KOPT-K1 (cell line): ENCODE measurements at regions not wholly inside any gene's neighbourhood (a gene's known extent, or its start where the extent isn't known, plus 50 kb on each side); places are given as distances from the start of the nearest gene placed in this dataset.
"Not testable (repeated sequence)": the region's sequence is repeated elsewhere in the genome, so short reads cannot be mapped to it uniquely, and the experiment has no call there.

Source experiments
- H3K27ac ChIP-seq: fragments of 200-600 bp; sonication (generic); 2 replicates; pipeline ENCODE4 v1.5.1; 2016; ENCODE audit warnings: antibody characterized with exemption, mild to moderate bottlenecking, low read depth, low read length; ENCODE audit not compliant: poor library complexity, severe bottlenecking
- H3K36me3 ChIP-seq: fragments of 200-600 bp; sonication (generic); 2 replicates; pipeline ENCODE4 v1.5.1; 2017; ENCODE audit warnings: antibody characterized with exemption, mild to moderate bottlenecking, low read length, moderate library complexity; ENCODE audit not compliant: insufficient read depth
- H3K9me3 ChIP-seq: fragments of 200-600 bp; sonication (generic); 2 replicates; pipeline ENCODE4 v1.5.1; 2017; ENCODE audit warnings: antibody characterized with exemption, low read length, mild to moderate bottlenecking; ENCODE audit not compliant: insufficient read depth, poor library complexity, severe bottlenecking

DNA sequence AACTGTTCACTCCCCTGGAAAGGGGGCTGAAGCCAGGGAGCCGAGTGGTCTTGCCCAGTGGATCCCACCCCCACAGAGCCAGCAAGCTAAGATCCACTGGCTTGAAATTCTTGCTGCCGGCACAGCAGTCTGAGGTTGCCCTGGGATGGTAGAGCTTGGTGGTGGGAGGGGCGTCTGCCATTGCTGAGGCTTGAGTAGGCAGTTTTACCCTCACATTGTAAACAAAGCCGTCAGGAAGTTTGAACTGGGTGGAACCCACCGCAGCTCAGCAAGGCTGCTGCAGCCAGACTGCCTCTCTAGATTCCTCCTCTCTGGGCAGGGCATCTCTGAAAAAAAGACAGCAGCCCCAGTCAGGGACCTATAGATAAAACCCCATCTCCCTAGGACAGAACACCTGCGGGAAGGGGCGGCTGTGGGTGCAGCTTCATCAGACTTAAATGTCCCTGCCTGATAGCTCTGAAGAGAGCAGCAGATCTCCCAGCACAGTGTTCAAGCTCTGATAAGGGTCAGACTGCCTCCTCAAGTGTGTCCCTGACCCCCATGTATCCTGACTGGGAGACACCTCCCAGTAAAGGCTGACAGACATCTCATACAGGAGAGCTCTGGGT is 140.0 kb upstream of the C1GALT1 start:
- H3K9me3 ChIP-seq, H3K36me3 ChIP-seq, H3K27ac ChIP-seq: not testable (repeated sequence)

- Histone ChIP-seq H3K36me3 (no peaks in the 10 kb centered on the region), H3K27ac (no peak overlapping the region), H3K9me3 (peaks cover 5% of the 10 kb centered on the region)
Observed at GRCh38 chr7:7044806-7045205, 137.5 kb upstream of the C1GALT1 start.

- Histone ChIP-seq H3K9me3 (no peaks in the 10 kb centered on the region), H3K36me3 (no peaks in the 10 kb centered on the region), H3K27ac (no peak overlapping the region)
Observed at GRCh38 chr7:7048213-7048612, 134.1 kb upstream of the C1GALT1 start.

DNA sequence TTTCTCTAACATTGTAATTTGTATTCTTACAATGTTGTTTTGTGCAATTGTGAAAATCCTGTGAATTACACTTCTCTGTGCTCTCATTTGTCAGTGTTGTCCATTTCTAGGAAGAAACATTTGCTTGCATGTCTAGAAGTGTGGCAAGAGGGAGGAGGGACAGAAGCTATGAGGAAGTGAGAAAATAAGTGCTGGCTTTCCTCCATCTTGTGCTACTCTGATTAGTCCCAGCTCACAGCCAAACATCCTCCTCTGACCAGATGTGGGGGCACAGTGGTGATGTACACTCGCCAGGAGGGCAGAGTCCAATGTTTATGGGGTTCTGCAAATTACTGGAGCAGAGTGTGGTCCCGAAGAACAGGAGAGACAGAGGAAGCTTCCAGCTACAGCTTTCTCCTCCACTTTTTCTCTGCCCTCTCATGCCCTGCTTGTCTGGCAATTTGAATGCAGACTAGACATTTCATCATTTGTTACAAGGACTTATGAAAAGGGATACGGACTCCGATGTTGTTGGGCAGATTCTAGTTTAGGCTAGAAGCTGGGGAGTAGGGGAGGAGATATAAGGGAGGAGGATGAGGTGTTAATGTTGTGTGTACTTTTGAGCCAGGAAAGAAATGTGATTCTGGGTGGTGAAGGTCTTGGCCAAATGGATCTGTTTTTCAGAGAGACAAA is 131.0 kb upstream of the C1GALT1 start:
- no peaks in the 10 kb centered on the region for H3K36me3 ChIP-seq
- no peak overlapping the region for H3K27ac ChIP-seq
- H3K9me3 ChIP-seq = no peaks in the 10 kb centered on the region

DNA sequence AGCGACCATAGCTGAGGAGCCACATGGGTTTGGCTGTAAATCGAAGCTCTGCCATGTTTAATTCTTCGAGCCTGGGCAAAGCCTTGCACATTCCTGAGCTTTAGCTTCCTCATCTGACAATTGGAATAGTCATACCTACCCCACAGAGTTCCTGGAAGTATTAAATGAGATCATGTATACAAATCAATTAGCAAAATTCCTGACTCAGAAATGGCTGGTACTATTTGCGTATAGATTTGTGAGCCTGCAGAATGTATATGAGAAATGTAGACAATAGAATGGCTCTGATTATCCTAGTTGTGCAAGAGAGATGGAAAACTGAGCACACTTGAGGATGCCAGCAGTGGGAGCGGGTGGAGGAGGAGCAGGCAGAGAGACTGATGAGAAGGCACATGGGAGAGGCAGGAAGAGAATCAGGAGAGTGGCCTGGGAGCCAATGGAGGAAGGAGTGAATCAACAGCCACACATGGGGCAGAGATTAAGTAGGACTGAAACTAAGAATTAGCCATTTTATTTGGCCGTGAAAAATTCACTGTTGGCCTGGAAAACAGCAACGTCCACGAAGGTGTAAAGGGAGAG is 128.0 kb upstream of the C1GALT1 start:
- H3K9me3 ChIP-seq = no peaks in the 10 kb centered on the region

DNA sequence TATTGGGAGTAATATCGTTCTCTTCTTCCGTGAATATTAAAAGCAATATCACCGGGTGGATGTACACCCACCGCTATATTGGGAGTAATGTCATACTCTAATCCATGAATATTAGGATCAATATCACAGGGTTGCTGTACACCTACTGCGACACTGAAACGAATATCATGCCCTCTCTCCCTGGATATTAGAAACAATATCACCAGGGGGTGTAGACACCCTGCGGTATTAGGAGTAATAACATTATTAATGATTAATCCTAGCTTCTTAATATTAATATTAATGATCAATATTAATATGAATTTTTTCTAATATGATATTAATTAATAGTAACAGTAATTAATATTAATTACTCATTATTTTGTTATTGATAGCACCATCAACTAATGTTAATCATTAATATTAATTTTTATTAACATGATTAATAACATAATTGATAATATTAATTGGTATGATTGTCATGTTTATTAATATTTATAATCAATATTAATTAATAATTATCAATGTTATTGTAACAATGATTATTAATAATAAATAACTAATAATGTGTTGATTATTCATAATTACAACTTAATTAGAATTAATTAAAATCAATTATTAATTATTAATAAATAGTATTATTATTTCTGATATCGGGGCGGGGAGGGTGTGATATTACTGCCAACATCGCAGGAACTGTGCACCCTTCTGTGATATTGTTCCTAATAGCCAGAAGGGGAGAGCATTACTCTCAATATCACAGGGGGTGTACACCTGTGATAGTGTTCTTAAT is 121.3 kb upstream of the C1GALT1 start:
- Histone ChIP-seq H3K36me3 (no peaks in the 10 kb centered on the region), H3K27ac (no peak overlapping the region), H3K9me3 (peaks cover 9% of the 10 kb centered on the region)

More for the DNA sequence above, 128.0 kb upstream of the C1GALT1 start:
- Histone ChIP-seq H3K36me3 (no peaks in the 10 kb centered on the region), H3K27ac (no peak overlapping the region)

GRCh38 chr7:7077945-7078344 is 104.4 kb upstream of the C1GALT1 start:
- H3K9me3 ChIP-seq = peaks cover 17% of the 10 kb centered on the region
- no peak overlapping the region for H3K27ac ChIP-seq
- H3K36me3 ChIP-seq = no peaks in the 10 kb centered on the region

GRCh38 chr7:7080802-7081201 is 101.5 kb upstream of the C1GALT1 start:
- no peak overlapping the region for H3K27ac ChIP-seq
- no peaks in the 10 kb centered on the region for H3K36me3 ChIP-seq
- no peaks in the 10 kb centered on the region for H3K9me3 ChIP-seq

GRCh38 chr7:7090460-7090859 is 91.9 kb upstream of the C1GALT1 start:
- no peaks in the 10 kb centered on the region for H3K36me3 ChIP-seq
- H3K27ac ChIP-seq = no peak overlapping the region
- H3K9me3 ChIP-seq = peaks cover 14% of the 10 kb centered on the region

- H3K27ac ChIP-seq = no peak overlapping the region
- no peaks in the 10 kb centered on the region for H3K36me3 ChIP-seq
- H3K9me3 ChIP-seq = no peaks in the 10 kb centered on the region
Observed at GRCh38 chr7:7098280-7098818, 84.0 kb upstream of the C1GALT1 start.

DNA sequence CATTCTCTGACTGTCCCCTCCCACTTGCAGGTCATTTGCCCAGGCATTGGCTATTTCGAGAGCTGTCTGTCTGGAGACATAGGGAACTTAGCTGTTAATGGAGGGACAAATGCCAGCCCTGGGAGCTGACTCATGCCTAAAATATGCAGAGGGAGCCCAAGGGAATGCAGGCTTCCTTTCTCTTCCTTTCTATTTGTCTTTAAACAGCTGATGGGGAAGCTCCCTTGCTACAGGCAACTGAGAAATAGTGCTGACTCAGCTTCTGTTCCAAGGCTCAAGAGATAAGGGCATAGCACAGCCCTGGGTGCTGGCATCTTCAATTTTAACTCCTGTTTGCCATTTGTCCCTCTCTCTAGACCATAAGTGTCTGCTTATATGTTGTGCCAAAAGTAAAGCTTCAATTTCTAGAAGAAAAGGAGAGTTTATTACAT is 82.7 kb upstream of the C1GALT1 start:
- Histone ChIP-seq H3K9me3 (no peaks in the 10 kb centered on the region), H3K27ac (no peak overlapping the region)

DNA sequence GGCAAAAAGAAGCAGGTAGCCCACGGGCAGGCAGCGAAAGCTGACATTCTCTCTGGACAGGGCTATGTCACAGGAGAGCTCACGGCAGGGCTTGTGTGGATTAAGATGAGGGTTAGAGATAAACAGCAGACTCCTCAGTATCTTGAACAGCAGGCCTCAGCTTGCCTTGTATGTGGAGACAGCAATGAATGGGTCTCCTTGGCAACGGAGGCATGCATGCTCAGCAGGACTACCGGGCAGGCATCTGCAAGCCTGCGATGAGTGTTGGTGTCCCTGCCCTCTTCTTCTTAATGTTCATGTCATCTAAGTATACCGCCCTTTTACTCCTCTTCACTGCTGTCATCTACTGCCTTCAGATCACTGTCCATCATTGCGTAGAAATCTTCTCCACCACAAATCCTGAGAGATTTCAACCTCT is 81.9 kb upstream of the C1GALT1 start:
- Histone ChIP-seq H3K36me3 (no peaks in the 10 kb centered on the region), H3K27ac (no peak overlapping the region), H3K9me3 (no peaks in the 10 kb centered on the region)

More for the DNA sequence above, 82.7 kb upstream of the C1GALT1 start:
- no peaks in the 10 kb centered on the region for H3K36me3 ChIP-seq

- Histone ChIP-seq H3K27ac (no peak overlapping the region), H3K9me3 (peaks cover 3% of the 10 kb centered on the region), H3K36me3 (no peaks in the 10 kb centered on the region)
Observed at GRCh38 chr7:7102906-7103305, 79.4 kb upstream of the C1GALT1 start.

DNA sequence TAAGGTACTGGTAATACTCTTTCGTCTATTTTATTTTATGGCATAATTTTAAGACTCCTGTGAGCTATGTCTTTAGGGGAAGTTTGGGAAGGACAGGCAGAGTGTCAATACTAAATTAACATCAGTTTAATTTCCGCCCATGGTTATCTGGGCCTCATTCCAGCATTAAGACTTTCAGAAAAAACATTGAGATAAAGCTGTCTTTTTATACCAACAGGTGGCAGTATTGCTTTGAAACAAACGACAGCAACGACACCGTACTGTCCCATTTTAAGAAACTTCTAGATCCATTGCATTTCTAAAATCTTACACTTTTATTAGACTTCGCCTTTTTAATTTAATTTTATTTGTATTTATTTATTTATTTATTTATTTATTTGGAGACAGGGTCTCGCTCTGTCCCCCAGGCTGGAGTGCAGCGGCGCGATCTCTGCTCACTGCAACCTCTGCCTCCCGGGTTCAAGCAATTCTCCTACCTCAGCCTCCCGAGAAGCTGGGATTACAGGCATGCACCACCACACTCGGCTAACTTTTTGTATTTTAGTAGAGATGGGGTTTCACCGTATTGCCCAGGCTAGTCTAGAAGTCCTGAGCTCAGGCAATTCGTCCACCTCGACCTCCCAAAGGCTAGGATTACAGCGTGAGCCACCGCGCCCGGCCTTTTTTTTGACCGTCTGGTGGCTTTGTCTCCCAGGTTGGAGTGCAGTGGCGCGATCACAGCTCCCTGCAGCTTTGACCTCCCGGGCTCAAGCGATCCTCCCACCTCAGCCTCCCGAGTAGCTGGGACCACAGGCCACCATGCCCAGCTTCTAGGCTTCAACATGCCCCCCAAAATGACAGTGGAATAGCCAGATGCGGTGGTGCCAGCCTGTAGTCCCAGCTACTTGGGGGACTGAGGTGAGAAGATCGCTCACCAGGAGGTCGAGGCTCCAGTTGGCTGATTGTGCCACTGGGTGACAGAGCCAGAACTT is 78.7 kb upstream of the C1GALT1 start:
- peaks cover 11% of the 10 kb centered on the region for H3K9me3 ChIP-seq
- H3K36me3 ChIP-seq = no peaks in the 10 kb centered on the region
- peak overlapping the region; percentile 1 for H3K27ac ChIP-seq
